ENCODE measurements at regions not wholly inside any gene's neighbourhood (a gene's known extent, or its start where the extent isn't known, plus 50 kb on each side); places are given as distances from the start of the nearest gene placed in this dataset.

- SMC1A ChIA-PET (ENCODE audit: uncharacterized antibody, unreplicated experiment) = no interaction called here
Observed at GRCh38 chr6:102137859-102138258, 744.4 kb downstream of the GRIK2 start.

GRCh38 chr6:102149191-102149590, 755.7 kb downstream of the GRIK2 start:
- SMC1A ChIA-PET (ENCODE audit: uncharacterized antibody, unreplicated experiment) = interaction anchor here (1.0 kb wide), 1 partner anchor 9 kb away, joined by 3 read pairs; no protein-coding TSS in a partner anchor
- no peak for ATAC-seq
- FAIRE-seq = no peak
- DNase-seq (ENCODE audit: low read depth, low spot score) = no peak
- no peak overlapping the region for H3K9ac ChIP-seq (ENCODE audit: control insufficient read depth, insufficient read depth, low read length)
- no peak overlapping the region for H2AFZ ChIP-seq (ENCODE audit: control insufficient read depth, low read depth, low read length)
- no TSS peak for BruUV-seq (replicated peaks)
- CTCF ChIA-PET = interaction anchor here (0.6 kb wide), 1 partner anchor 1816 kb away, joined by 4 read pairs; no protein-coding TSS in a partner anchor
- H4K20me1 ChIP-seq (ENCODE audit: control insufficient read depth, insufficient read depth) = no peaks in the 10 kb centered on the region
- no peaks in the 10 kb centered on the region for H3K9me3 ChIP-seq (replicated peaks; ENCODE audit: control insufficient read depth, insufficient read depth, low read length)
- no peaks in the 10 kb centered on the region for H3K27me3 ChIP-seq (replicated peaks in 1 of 2; ENCODE audit: control insufficient read depth in 2 of 2, insufficient read depth in 2 of 2, low read length in 1 of 2)
- no peak overlapping the region for H3K4me2 ChIP-seq (ENCODE audit: control insufficient read depth, insufficient read depth)
- no peaks in the 10 kb centered on the region for H3K79me2 ChIP-seq (ENCODE audit: control insufficient read depth, insufficient read depth, low read length)
- intact Hi-C loops (cut with micrococcal nuclease; ENCODE audit: unreplicated experiment) = no loop called here
- in situ Hi-C loops (cut with MboI) = no loop called here
- RAD21 ChIA-PET (ENCODE audit: unreplicated experiment) = no interaction called here
- POLR2A ChIA-PET = no interaction called here
- no peak overlapping the region for H3K4me3 ChIP-seq
- H3K36me3 ChIP-seq (ENCODE audit: control insufficient read depth in 2 of 2, insufficient read depth in 2 of 2, low read length in 1 of 2) = no peaks in the 10 kb centered on the region
- H3K4me1 ChIP-seq (ENCODE audit: control insufficient read depth, insufficient read depth, low read length) = no peaks in the 10 kb centered on the region
- no peak overlapping the region for H3K27ac ChIP-seq (ENCODE audit: control insufficient read depth, insufficient read depth)
- TF ChIP-seq ZBTB11 (CRISPR knock-in tag; IDR thresholded peaks at IDR 0.05) (no peak), EP300 (IDR thresholded peaks at IDR 0.05; ENCODE audit: borderline replicate concordance in 1 of 2, control insufficient read depth in 1 of 2, low read depth in 2 of 2, low read length in 2 of 2) (no peak), ZNF274 (IDR thresholded peaks at IDR 0.05; ENCODE audit: insufficient read depth, insufficient read length) (no peak), NR2F1 (conservative IDR thresholded peaks at IDR 0.05) (no peak), SRF (IDR thresholded peaks at IDR 0.05; ENCODE audit: low read depth in 2 of 2, low read length in 2 of 2) (no peak), HCFC1 (IDR thresholded peaks at IDR 0.05; ENCODE audit: low read length) (no peak), ATF7 (IDR thresholded peaks at IDR 0.05; ENCODE audit: low read depth) (no peak), GABPA (IDR thresholded peaks at IDR 0.05; ENCODE audit: low read depth) (no peak), SP1 (IDR thresholded peaks at IDR 0.05; ENCODE audit: low read depth, low read length) (no peak), RBBP5 (conservative IDR thresholded peaks at IDR 0.05) (no peak), SREBF2 (IDR thresholded peaks at IDR 0.05; ENCODE audit: low read length) (no peak)

More at GRCh38 chr6:102137859-102138258, 744.4 kb downstream of the GRIK2 start:
- in situ Hi-C loops (cut with MboI) = no loop called here
- Histone ChIP-seq H3K9ac (ENCODE audit: control insufficient read depth, insufficient read depth, low read length) (no peak overlapping the region), H3K4me2 (ENCODE audit: control insufficient read depth, insufficient read depth) (no peak overlapping the region), H4K20me1 (ENCODE audit: control insufficient read depth, insufficient read depth) (no peaks in the 10 kb centered on the region), H3K4me1 (ENCODE audit: control insufficient read depth, insufficient read depth, low read length) (no peaks in the 10 kb centered on the region), H3K27ac (ENCODE audit: control insufficient read depth, insufficient read depth) (no peak overlapping the region), H3K36me3 (ENCODE audit: control insufficient read depth in 2 of 2, insufficient read depth in 2 of 2, low read length in 1 of 2) (no peaks in the 10 kb centered on the region), H3K79me2 (ENCODE audit: control insufficient read depth, insufficient read depth, low read length) (no peaks in the 10 kb centered on the region), H2AFZ (ENCODE audit: control insufficient read depth, low read depth, low read length) (no peak overlapping the region), H3K9me3 (replicated peaks; ENCODE audit: control insufficient read depth, insufficient read depth, low read length) (no peaks in the 10 kb centered on the region), H3K4me3 (no peak overlapping the region), H3K27me3 (replicated peaks in 1 of 2; ENCODE audit: control insufficient read depth in 2 of 2, insufficient read depth in 2 of 2, low read length in 1 of 2) (no peaks in the 10 kb centered on the region)
- FAIRE-seq (no peak), ATAC-seq (no peak), DNase-seq (ENCODE audit: low read depth, low spot score) (no peak)
- TF ChIP-seq NFYA (IDR thresholded peaks at IDR 0.05; ENCODE audit: borderline replicate concordance, low read depth, low read length) (no peak), POLR2A (IDR thresholded peaks at IDR 0.05; ENCODE audit: low read depth, low read length) (no peak), PML (IDR thresholded peaks at IDR 0.05; ENCODE audit: low read length) (no peak), MEF2A (IDR thresholded peaks at IDR 0.05; ENCODE audit: insufficient read depth, low read depth, low read length) (no peak), YBX1 (IDR thresholded peaks at IDR 0.05) (no peak)
- CTCF ChIA-PET = no interaction called here
- intact Hi-C loops (cut with micrococcal nuclease; ENCODE audit: unreplicated experiment) = no loop called here
- WGBS (ENCODE audit: insufficient coverage, insufficient replicate concordance, low lambda C conversion rate, missing lambda C conversion rate) = 3% methylated on average over 5 of the region's 5 CpGs
- no TSS peak for BruUV-seq (replicated peaks)
- RAD21 ChIA-PET (ENCODE audit: unreplicated experiment) = no interaction called here
- POLR2A ChIA-PET = no interaction called here
